ENCODE measurements at regions not wholly inside any gene's neighbourhood (a gene's known extent, or its start where the extent isn't known, plus 50 kb on each side); places are given as distances from the start of the nearest gene placed in this dataset.
A peak's percentile ranks its signal among the peaks of the same experiment; 100 is the strongest.

DNA sequence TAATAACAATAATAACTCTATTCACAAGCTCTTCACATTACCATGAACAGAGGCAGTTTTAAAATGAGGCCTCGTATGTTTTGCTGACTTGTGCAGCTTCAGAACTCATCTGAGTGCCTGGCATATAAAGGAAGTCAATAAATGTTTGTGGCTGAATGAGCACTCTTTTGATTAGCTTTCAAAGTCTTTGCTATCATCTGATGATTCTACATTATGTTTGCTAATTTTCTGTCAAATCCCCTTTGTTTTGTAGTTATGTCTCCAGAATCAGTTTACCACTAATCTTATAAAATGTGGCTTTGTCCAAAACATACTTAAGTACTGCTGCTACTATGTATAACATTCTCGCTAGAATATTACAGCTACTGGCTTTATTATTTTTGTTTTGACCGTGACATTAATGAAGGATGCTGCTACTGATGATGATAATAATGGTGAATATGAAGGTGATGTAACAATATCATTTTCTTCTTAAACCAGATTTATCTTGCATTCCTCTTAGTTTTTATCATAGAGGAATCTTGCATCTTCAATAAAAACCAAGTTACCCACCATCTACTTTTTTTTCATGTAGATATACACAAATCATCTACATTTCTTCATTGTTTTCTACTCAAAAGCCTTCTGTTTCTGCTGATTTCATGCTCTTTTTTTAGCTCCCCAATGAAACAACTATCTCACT is 384.5 kb downstream of the NAF1 start:
- no peaks in the 10 kb centered on the region for H4K20me1 ChIP-seq (replicated peaks in 1 of 2; ENCODE audit: control insufficient read depth in 1 of 2, insufficient read depth in 2 of 2, low read length in 2 of 2)
- no peak overlapping the region for H3K56ac ChIP-seq (replicated peaks; ENCODE audit: insufficient read length, low read depth, low read length)
- H2AFZ ChIP-seq (ENCODE audit: low read length) = peak overlapping the region; percentile 99
- no peak overlapping the region for H3K4me2 ChIP-seq (ENCODE audit: insufficient read depth in 1 of 2, low read depth in 2 of 2, low read length in 2 of 2)
- no peaks in the 10 kb centered on the region for H3K27me3 ChIP-seq (replicated peaks in 1 of 4; ENCODE audit: control insufficient read depth in 3 of 4, extremely low read depth in 1 of 4, insufficient read depth in 3 of 4, low read length in 3 of 4)
- no peak overlapping the region for H2BK5ac ChIP-seq (ENCODE audit: low read depth, low read length)
- H2BK12ac ChIP-seq (ENCODE audit: low read depth, low read length) = no peak overlapping the region
- H4K91ac ChIP-seq (replicated peaks; ENCODE audit: insufficient read length, low read length) = no peak overlapping the region
- ChIA-PET CTCF (ENCODE audit: partially characterized antibody) (interaction anchor here (0.6 to 2.5 kb wide), 6 partner anchors 8 to 562 kb away, joined by 3 to 7 read pairs (median 3); no protein-coding TSS in a partner anchor), POLR2A (ENCODE audit: partially characterized antibody) (no interaction called here)
- H3K36me3 ChIP-seq (ENCODE audit: control insufficient read depth in 2 of 4, insufficient read depth in 4 of 4, low read length in 3 of 4) = no peaks in the 10 kb centered on the region
- no peak overlapping the region for H3K18ac ChIP-seq (ENCODE audit: extremely low read depth, low read length)
- no peak overlapping the region for H2AK5ac ChIP-seq (ENCODE audit: low read depth, low read length)
- no peak overlapping the region for H2BK20ac ChIP-seq (ENCODE audit: low read length)
- H3K9ac ChIP-seq (replicated peaks in 1 of 4; ENCODE audit: extremely low read depth in 1 of 4, low read depth in 3 of 4, low read length in 3 of 4) = no peak overlapping the region
- H2BK120ac ChIP-seq (replicated peaks; ENCODE audit: low read depth, low read length) = no peak overlapping the region
- H3K4me1 ChIP-seq (replicated peaks in 1 of 4; ENCODE audit: control insufficient read depth in 3 of 4, insufficient read depth in 4 of 4, low read length in 3 of 4) = no peaks in the 10 kb centered on the region
- H3K4ac ChIP-seq (replicated peaks; ENCODE audit: insufficient read length, low read depth, low read length) = no peak overlapping the region
- no peak overlapping the region for H4K8ac ChIP-seq (ENCODE audit: extremely low read depth, insufficient read depth, low read length)
- no peak overlapping the region for H4K5ac ChIP-seq (ENCODE audit: insufficient read length, low read depth, low read length)
- no peak overlapping the region for H3K14ac ChIP-seq (ENCODE audit: insufficient read length)
- no peaks in the 10 kb centered on the region for H3K23me2 ChIP-seq (ENCODE audit: low read depth, low read length)
- no peak for FAIRE-seq
- no peak overlapping the region for H3K23ac ChIP-seq (ENCODE audit: insufficient read length)
- no peak for DNase-seq (ENCODE audit: low read depth in 1 of 2, low spot score in 2 of 2)
- no peak overlapping the region for H3K27ac ChIP-seq (ENCODE audit: low read depth, low read length)
- WGBS, 2 experiments (ENCODE audit: extremely low coverage in 1 of 2, insufficient coverage in 1 of 2, insufficient read length in 1 of 2, insufficient replicate concordance in 2 of 2, low coverage in 1 of 2, low lambda C conversion rate in 2 of 2, missing lambda C conversion rate in 1 of 2) = 94% methylated on average over 3 of the region's 3 CpGs; no CpG with 5 or more reads in 1 of the 2 experiments
- H3K4me3 ChIP-seq (ENCODE audit: extremely low read depth in 1 of 4, insufficient read depth in 2 of 4, low read depth in 3 of 4, low read length in 4 of 4) = no peak overlapping the region
- H3K79me2 ChIP-seq (ENCODE audit: control insufficient read depth in 1 of 2, insufficient read depth in 2 of 2, low read length in 2 of 2) = no peaks in the 10 kb centered on the region
- H3K79me1 ChIP-seq (ENCODE audit: low read depth, low read length) = no peaks in the 10 kb centered on the region
- H3K9me3 ChIP-seq (ENCODE audit: insufficient read depth in 2 of 2, low read depth in 1 of 2, low read length in 1 of 2) = no peaks in the 10 kb centered on the region
- no peak overlapping the region for H2BK15ac ChIP-seq (ENCODE audit: low read length)
- no peak for TF ChIP-seq JUND (IDR thresholded peaks at IDR 0.05; ENCODE audit: low read length)
- no peak for TF ChIP-seq SIN3A (conservative IDR thresholded peaks at IDR 0.05 in 1 of 2, IDR thresholded peaks at IDR 0.05 in 1 of 2; ENCODE audit: low read depth in 1 of 2, low read length in 2 of 2)

Measured in H1 (cell line).